ENCODE measurements at regions not wholly inside any gene's neighbourhood (a gene's known extent, or its start where the extent isn't known, plus 50 kb on each side); places are given as distances from the start of the nearest gene placed in this dataset.

DNA sequence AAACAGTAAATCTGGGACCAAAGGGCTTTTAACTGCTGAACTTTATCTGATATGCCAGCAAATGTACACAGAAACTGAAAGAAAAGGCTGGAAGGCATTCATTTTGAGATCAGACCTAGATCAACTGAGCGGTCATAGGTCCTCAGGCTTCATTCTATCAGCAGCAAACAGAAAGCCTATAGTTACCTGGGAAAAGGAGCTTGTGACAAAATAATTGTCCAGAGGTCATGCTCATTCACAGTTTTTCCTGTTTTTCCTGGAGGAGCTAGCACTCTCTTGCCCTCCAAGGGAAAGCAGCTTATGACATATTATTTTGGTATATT lies 320.2 kb downstream of the AHR start (continued):
- TF ChIP-seq, protein P1, sequence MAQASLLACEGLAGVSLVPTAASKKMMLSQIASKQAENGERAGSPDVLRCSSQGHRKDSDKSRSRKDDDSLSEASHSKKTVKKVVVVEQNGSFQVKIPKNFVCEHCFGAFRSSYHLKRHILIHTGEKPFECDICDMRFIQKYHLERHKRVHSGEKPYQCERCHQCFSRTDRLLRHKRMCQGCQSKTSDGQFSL (CRISPR knock-in tag; IDR thresholded peaks at IDR 0.05): no peak
- TF ChIP-seq ZBTB8A (CRISPR knock-in tag; IDR thresholded peaks at IDR 0.05; ENCODE audit: borderline replicate concordance, low read depth): no peak
- peak; percentile 68; the same call in 1 of the 2 replicates for TF ChIP-seq RXRB (CRISPR knock-in tag; IDR thresholded peaks at IDR 0.05; ENCODE audit: borderline replicate concordance)
- TF ChIP-seq, protein P2, sequence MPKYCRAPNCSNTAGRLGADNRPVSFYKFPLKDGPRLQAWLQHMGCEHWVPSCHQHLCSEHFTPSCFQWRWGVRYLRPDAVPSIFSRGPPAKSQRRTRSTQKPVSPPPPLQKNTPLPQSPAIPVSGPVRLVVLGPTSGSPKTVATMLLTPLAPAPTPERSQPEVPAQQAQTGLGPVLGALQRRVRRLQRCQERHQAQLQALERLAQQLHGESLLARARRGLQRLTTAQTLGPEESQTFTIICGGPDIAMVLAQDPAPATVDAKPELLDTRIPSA (CRISPR knock-in tag; IDR thresholded peaks at IDR 0.05; ENCODE audit: borderline replicate concordance): no peak
- no peak for TF ChIP-seq ZNF605 (CRISPR knock-in tag; IDR thresholded peaks at IDR 0.05)
- no peak for TF ChIP-seq GABPA (IDR thresholded peaks at IDR 0.05; ENCODE audit: low read depth, low read length)
- TF ChIP-seq GABPA (CRISPR knock-in tag; IDR thresholded peaks at IDR 0.05; ENCODE audit: low read depth): no peak
- TF ChIP-seq ZNF430 (CRISPR knock-in tag; IDR thresholded peaks at IDR 0.05): no peak
- TF ChIP-seq MYC (CRISPR knock-in tag; IDR thresholded peaks at IDR 0.05; ENCODE audit: borderline replicate concordance): no peak
- TF ChIP-seq REPIN1 (CRISPR knock-in tag; IDR thresholded peaks at IDR 0.05; ENCODE audit: borderline replicate concordance, low read depth): 0 out of 2 replicates have a peak, but pooled peaks have one; percentile 44
- no peak for TF ChIP-seq TFDP2 (CRISPR knock-in tag; IDR thresholded peaks at IDR 0.05)
- 0 out of 2 replicates have a peak, but pooled peaks have one; percentile 27 for TF ChIP-seq KDM3A (CRISPR knock-in tag; IDR thresholded peaks at IDR 0.05; ENCODE audit: low read depth)
- no peak for TF ChIP-seq ZNF256 (CRISPR knock-in tag; conservative IDR thresholded peaks at IDR 0.05)
- no peak for TF ChIP-seq ZNF777 (CRISPR knock-in tag; IDR thresholded peaks at IDR 0.05)
- peak; percentile 88 for TF ChIP-seq NR2F2 (IDR thresholded peaks at IDR 0.05; ENCODE audit: borderline replicate concordance, low read depth)
- TF ChIP-seq SALL2 (CRISPR knock-in tag; IDR thresholded peaks at IDR 0.05): no peak
- peak; percentile 96 for TF ChIP-seq GFI1 (CRISPR knock-in tag; IDR thresholded peaks at IDR 0.05; ENCODE audit: borderline replicate concordance)
- peak; percentile 67 for TF ChIP-seq ELF3 (CRISPR knock-in tag; IDR thresholded peaks at IDR 0.05)
- no peak for TF ChIP-seq MAFK (conservative IDR thresholded peaks at IDR 0.05 in 1 of 2, IDR thresholded peaks at IDR 0.05 in 1 of 2; ENCODE audit: low read length in 2 of 2)
- no peak for TF ChIP-seq ZBTB2 (CRISPR knock-in tag; IDR thresholded peaks at IDR 0.05; ENCODE audit: low read depth)
- TF ChIP-seq ZNF331 (CRISPR knock-in tag; IDR thresholded peaks at IDR 0.05): 0 out of 2 replicates have a peak, but pooled peaks have one; percentile 31
- 0 out of 2 replicates have a peak, but pooled peaks have one; percentile 13 for TF ChIP-seq ZNF264 (CRISPR knock-in tag; IDR thresholded peaks at IDR 0.05)
- TF ChIP-seq NCOA1 (CRISPR knock-in tag; IDR thresholded peaks at IDR 0.05): no peak
- TF ChIP-seq SMARCE1 (IDR thresholded peaks at IDR 0.05; ENCODE audit: borderline replicate concordance): no peak
- TF ChIP-seq TBX2 (CRISPR knock-in tag; IDR thresholded peaks at IDR 0.05; ENCODE audit: borderline replicate concordance): peak; percentile 84
- no peak for TF ChIP-seq GPBP1L1 (CRISPR knock-in tag; IDR thresholded peaks at IDR 0.05)
- no peak for TF ChIP-seq THYN1 (CRISPR knock-in tag; IDR thresholded peaks at IDR 0.05; ENCODE audit: borderline replicate concordance, low read depth)
- TF ChIP-seq MIXL1 (CRISPR knock-in tag; IDR thresholded peaks at IDR 0.05): 0 out of 2 replicates have a peak, but pooled peaks have one; percentile 55
- peak; percentile 53; the same call in 1 of the 2 replicates for TF ChIP-seq HMG20A (CRISPR knock-in tag; IDR thresholded peaks at IDR 0.05; ENCODE audit: borderline replicate concordance)
- no peak for TF ChIP-seq MZF1 (CRISPR knock-in tag; IDR thresholded peaks at IDR 0.05; ENCODE audit: borderline replicate concordance)

Measured in HepG2 (cell line).